ENCODE measurements at regions not wholly inside any gene's neighbourhood (a gene's known extent, or its start where the extent isn't known, plus 50 kb on each side); places are given as distances from the start of the nearest gene placed in this dataset.

GRCh38 chr5:2222246-2222992, 339.7 kb upstream of the IRX4 start:
- H3K4me3 ChIP-seq (ENCODE audit: low read length): no peak overlapping the region
- no peak for TF ChIP-seq ZNF274 (IDR thresholded peaks at IDR 0.05; ENCODE audit: low read depth, low read length)

- TF ChIP-seq ZNF274 (IDR thresholded peaks at IDR 0.05; ENCODE audit: low read depth, low read length): no peak
Measured at GRCh38 chr5:2221450-2221849, 338.7 kb upstream of the IRX4 start.

GRCh38 chr5:2220741-2221140, 338.0 kb upstream of the IRX4 start:
- H3K4me3 ChIP-seq (ENCODE audit: low read length): no peak overlapping the region

More at GRCh38 chr5:2221450-2221849, 338.7 kb upstream of the IRX4 start:
- H3K4me3 ChIP-seq (ENCODE audit: low read length): no peak overlapping the region

GRCh38 chr5:2219149-2219776, 336.5 kb upstream of the IRX4 start:
- no peak overlapping the region for H3K4me3 ChIP-seq (ENCODE audit: low read length)
- TF ChIP-seq ZNF274 (IDR thresholded peaks at IDR 0.05; ENCODE audit: low read depth, low read length): no peak

More at GRCh38 chr5:2220741-2221140, 338.0 kb upstream of the IRX4 start:
- no peak for TF ChIP-seq ZNF274 (IDR thresholded peaks at IDR 0.05; ENCODE audit: low read depth, low read length)

GRCh38 chr5:2217219-2217618, 334.5 kb upstream of the IRX4 start:
- no peak for TF ChIP-seq ZNF274 (IDR thresholded peaks at IDR 0.05; ENCODE audit: low read depth, low read length)
- no peak overlapping the region for H3K4me3 ChIP-seq (ENCODE audit: low read length)

GRCh38 chr5:2214910-2215590, 332.3 kb upstream of the IRX4 start:
- H3K4me3 ChIP-seq (ENCODE audit: low read length): no peak overlapping the region
- no peak for TF ChIP-seq ZNF274 (IDR thresholded peaks at IDR 0.05; ENCODE audit: low read depth, low read length)

GRCh38 chr5:2213121-2213730, 330.5 kb upstream of the IRX4 start:
- TF ChIP-seq ZNF274 (IDR thresholded peaks at IDR 0.05; ENCODE audit: low read depth, low read length): no peak
- H3K4me3 ChIP-seq (ENCODE audit: low read length): no peak overlapping the region

GRCh38 chr5:2212481-2212880, 329.8 kb upstream of the IRX4 start:
- no peak for TF ChIP-seq ZNF274 (IDR thresholded peaks at IDR 0.05; ENCODE audit: low read depth, low read length)
- H3K4me3 ChIP-seq (ENCODE audit: low read length): no peak overlapping the region

- no peak for TF ChIP-seq ZNF274 (IDR thresholded peaks at IDR 0.05; ENCODE audit: low read depth, low read length)
- H3K4me3 ChIP-seq (ENCODE audit: low read length): no peak overlapping the region
Measured at GRCh38 chr5:2208239-2208544, 325.5 kb upstream of the IRX4 start.

- H3K4me3 ChIP-seq (ENCODE audit: low read length): no peak overlapping the region
- TF ChIP-seq ZNF274 (IDR thresholded peaks at IDR 0.05; ENCODE audit: low read depth, low read length): no peak
Measured at GRCh38 chr5:2207416-2208238, 324.9 kb upstream of the IRX4 start.

GRCh38 chr5:2207109-2207399, 324.3 kb upstream of the IRX4 start:
- no peak for TF ChIP-seq ZNF274 (IDR thresholded peaks at IDR 0.05; ENCODE audit: low read depth, low read length)
- H3K4me3 ChIP-seq (ENCODE audit: low read length): no peak overlapping the region

GRCh38 chr5:2206293-2207108, 323.8 kb upstream of the IRX4 start:
- no peak overlapping the region for H3K4me3 ChIP-seq (ENCODE audit: low read length)
- TF ChIP-seq ZNF274 (IDR thresholded peaks at IDR 0.05; ENCODE audit: low read depth, low read length): no peak

- TF ChIP-seq ZNF274 (IDR thresholded peaks at IDR 0.05; ENCODE audit: low read depth, low read length): no peak
- no peak overlapping the region for H3K4me3 ChIP-seq (ENCODE audit: low read length)
Measured at GRCh38 chr5:2205596-2206226, 323.0 kb upstream of the IRX4 start.

Measured in GM08714 (cell line).